ENCODE measurements at regions not wholly inside any gene's neighbourhood (a gene's known extent, or its start where the extent isn't known, plus 50 kb on each side); places are given as distances from the start of the nearest gene placed in this dataset.
"Not testable (repeated sequence)": the region's sequence is repeated elsewhere in the genome, so short reads cannot be mapped to it uniquely, and the experiment has no call there.

- Histone ChIP-seq H3K27ac (ENCODE audit: control insufficient read depth, insufficient read depth, low read length) (no peak overlapping the region), H3K36me3 (ENCODE audit: control insufficient read depth in 2 of 2, extremely low read depth in 1 of 2, insufficient read depth in 2 of 2, low read length in 2 of 2) (no peaks in the 10 kb centered on the region), H3K79me2 (ENCODE audit: control insufficient read depth, insufficient read depth, low read length) (no peaks in the 10 kb centered on the region), H3K9me3 (ENCODE audit: control insufficient read depth, low read depth, low read length) (no peaks in the 10 kb centered on the region), H2AFZ (ENCODE audit: control insufficient read depth, low read length) (no peak overlapping the region), H3K4me2 (ENCODE audit: control insufficient read depth, extremely low read depth, insufficient read depth, low read depth, low read length) (no peak overlapping the region), H3K9me1 (ENCODE audit: control insufficient read depth, extremely low read depth, insufficient read depth, low read length) (no peaks in the 10 kb centered on the region), H3K4me3 (ENCODE audit: control insufficient read depth in 2 of 3, extremely low read depth in 1 of 3, insufficient read depth in 2 of 3, low read depth in 1 of 3, low read length in 3 of 3) (no peak overlapping the region), H3K9ac (ENCODE audit: control insufficient read depth, extremely low read depth, insufficient read depth, low read length) (no peak overlapping the region), H3K27me3 (ENCODE audit: control insufficient read depth, extremely low read depth, insufficient read depth, low read length) (no peaks in the 10 kb centered on the region), H3K4me1 (ENCODE audit: control insufficient read depth, extremely low read depth, insufficient read depth, low read length) (peaks cover 5% of the 10 kb centered on the region), H4K20me1 (ENCODE audit: control insufficient read depth, extremely low read depth, insufficient read depth, low read length) (no peaks in the 10 kb centered on the region)
- DNase-seq (ENCODE audit: low read depth, low spot score), result no peak
- FAIRE-seq, result no peak
- dilution Hi-C loops (cut with MboI; ENCODE audit: extremely low pct_ligation_motif_present, low sequenced_read_pairs), result no loop called here
- no peak for TF ChIP-seq EZH2 (IDR thresholded peaks at IDR 0.05; ENCODE audit: low read length)
- no peak for TF ChIP-seq CTCF (optimal IDR thresholded peaks at IDR 0.05 in 1 of 3, IDR thresholded peaks at IDR 0.05 in 1 of 3, conservative IDR thresholded peaks at IDR 0.05 in 1 of 3; ENCODE audit: extremely low read depth in 1 of 3, insufficient read depth in 2 of 3, low read length in 3 of 3)
Measured at GRCh38 chr1:223023863-223024262, 119.2 kb downstream of the TLR5 start.

- H3K36me3 ChIP-seq (ENCODE audit: control insufficient read depth in 2 of 2, extremely low read depth in 1 of 2, insufficient read depth in 2 of 2, low read length in 2 of 2); DNase-seq (ENCODE audit: low read depth, low spot score); H3K9ac ChIP-seq (ENCODE audit: control insufficient read depth, extremely low read depth, insufficient read depth, low read length); H3K27ac ChIP-seq (ENCODE audit: control insufficient read depth, insufficient read depth, low read length); dilution Hi-C loops (cut with MboI; ENCODE audit: extremely low pct_ligation_motif_present, low sequenced_read_pairs); H3K4me3 ChIP-seq (ENCODE audit: control insufficient read depth in 2 of 3, extremely low read depth in 1 of 3, insufficient read depth in 2 of 3, low read depth in 1 of 3, low read length in 3 of 3); H4K20me1 ChIP-seq (ENCODE audit: control insufficient read depth, extremely low read depth, insufficient read depth, low read length); H3K27me3 ChIP-seq (ENCODE audit: control insufficient read depth, extremely low read depth, insufficient read depth, low read length); H3K9me1 ChIP-seq (ENCODE audit: control insufficient read depth, extremely low read depth, insufficient read depth, low read length); H3K4me2 ChIP-seq (ENCODE audit: control insufficient read depth, extremely low read depth, insufficient read depth, low read depth, low read length); FAIRE-seq; H3K79me2 ChIP-seq (ENCODE audit: control insufficient read depth, insufficient read depth, low read length); H3K9me3 ChIP-seq (ENCODE audit: control insufficient read depth, low read depth, low read length); H3K4me1 ChIP-seq (ENCODE audit: control insufficient read depth, extremely low read depth, insufficient read depth, low read length); H2AFZ ChIP-seq (ENCODE audit: control insufficient read depth, low read length): not testable (repeated sequence)
Measured at GRCh38 chr1:223024486-223024885, 118.6 kb downstream of the TLR5 start.

GRCh38 chr1:223025190-223025734 is 117.8 kb downstream of the TLR5 start:
- H3K36me3 ChIP-seq (ENCODE audit: control insufficient read depth in 2 of 2, extremely low read depth in 1 of 2, insufficient read depth in 2 of 2, low read length in 2 of 2); H2AFZ ChIP-seq (ENCODE audit: control insufficient read depth, low read length); FAIRE-seq; H4K20me1 ChIP-seq (ENCODE audit: control insufficient read depth, extremely low read depth, insufficient read depth, low read length); dilution Hi-C loops (cut with MboI; ENCODE audit: extremely low pct_ligation_motif_present, low sequenced_read_pairs); H3K4me1 ChIP-seq (ENCODE audit: control insufficient read depth, extremely low read depth, insufficient read depth, low read length); DNase-seq (ENCODE audit: low read depth, low spot score); H3K27ac ChIP-seq (ENCODE audit: control insufficient read depth, insufficient read depth, low read length); H3K9ac ChIP-seq (ENCODE audit: control insufficient read depth, extremely low read depth, insufficient read depth, low read length); H3K9me1 ChIP-seq (ENCODE audit: control insufficient read depth, extremely low read depth, insufficient read depth, low read length); H3K9me3 ChIP-seq (ENCODE audit: control insufficient read depth, low read depth, low read length); H3K27me3 ChIP-seq (ENCODE audit: control insufficient read depth, extremely low read depth, insufficient read depth, low read length); H3K4me2 ChIP-seq (ENCODE audit: control insufficient read depth, extremely low read depth, insufficient read depth, low read depth, low read length); H3K4me3 ChIP-seq (ENCODE audit: control insufficient read depth in 2 of 3, extremely low read depth in 1 of 3, insufficient read depth in 2 of 3, low read depth in 1 of 3, low read length in 3 of 3); H3K79me2 ChIP-seq (ENCODE audit: control insufficient read depth, insufficient read depth, low read length): not testable (repeated sequence)

GRCh38 chr1:223026639-223027038 is 116.4 kb downstream of the TLR5 start:
- H3K4me2 ChIP-seq (ENCODE audit: control insufficient read depth, extremely low read depth, insufficient read depth, low read depth, low read length); FAIRE-seq; H3K4me3 ChIP-seq (ENCODE audit: control insufficient read depth in 2 of 3, extremely low read depth in 1 of 3, insufficient read depth in 2 of 3, low read depth in 1 of 3, low read length in 3 of 3); H3K79me2 ChIP-seq (ENCODE audit: control insufficient read depth, insufficient read depth, low read length); H3K27ac ChIP-seq (ENCODE audit: control insufficient read depth, insufficient read depth, low read length); H3K9me3 ChIP-seq (ENCODE audit: control insufficient read depth, low read depth, low read length); H3K9me1 ChIP-seq (ENCODE audit: control insufficient read depth, extremely low read depth, insufficient read depth, low read length); DNase-seq (ENCODE audit: low read depth, low spot score); H3K4me1 ChIP-seq (ENCODE audit: control insufficient read depth, extremely low read depth, insufficient read depth, low read length); dilution Hi-C loops (cut with MboI; ENCODE audit: extremely low pct_ligation_motif_present, low sequenced_read_pairs); H3K9ac ChIP-seq (ENCODE audit: control insufficient read depth, extremely low read depth, insufficient read depth, low read length); H2AFZ ChIP-seq (ENCODE audit: control insufficient read depth, low read length); H4K20me1 ChIP-seq (ENCODE audit: control insufficient read depth, extremely low read depth, insufficient read depth, low read length); H3K36me3 ChIP-seq (ENCODE audit: control insufficient read depth in 2 of 2, extremely low read depth in 1 of 2, insufficient read depth in 2 of 2, low read length in 2 of 2); H3K27me3 ChIP-seq (ENCODE audit: control insufficient read depth, extremely low read depth, insufficient read depth, low read length): not testable (repeated sequence)

Measured in keratinocyte (primary cell).